NCI-H2227 (cell line): ENCODE measurements at regions not wholly inside any gene's neighbourhood (a gene's known extent, or its start where the extent isn't known, plus 50 kb on each side); places are given as distances from the start of the nearest gene placed in this dataset.
"Not testable (repeated sequence)": the region's sequence is repeated elsewhere in the genome, so short reads cannot be mapped to it uniquely, and the experiment has no call there.

Source experiments
- DNase-seq: peaks from one replicate; lab custom pipeline; 2025; ENCODE audit not compliant: unreplicated experiment; lab: John Stamatoyannopoulos, UW

GRCh38 chr10:53440601-53441000, 668.0 kb upstream of the MBL2 start:
- no peak for DNase-seq

GRCh38 chr10:53439075-53439474, 666.5 kb upstream of the MBL2 start:
- not testable (repeated sequence) for DNase-seq

DNA sequence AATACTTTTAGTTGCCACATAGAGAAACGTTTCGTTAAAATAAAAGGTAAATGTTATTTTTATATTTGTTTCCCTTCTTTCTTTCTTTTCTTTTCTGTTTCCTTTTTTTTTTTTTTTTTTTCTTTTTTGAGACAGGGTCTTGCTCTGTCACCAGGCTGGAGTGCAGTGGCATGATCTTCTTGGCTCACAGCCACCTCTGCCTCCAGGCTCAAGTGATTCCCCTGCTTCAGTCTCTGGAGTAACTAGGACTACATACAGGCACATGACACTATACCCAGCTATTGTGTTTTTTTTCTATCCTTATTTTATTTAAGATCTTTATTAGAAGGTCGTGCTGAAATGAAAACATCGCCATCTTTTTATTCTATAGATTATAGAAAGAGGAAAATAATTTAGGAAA, 661.8 kb upstream of the MBL2 start:
- no peak for DNase-seq

DNA sequence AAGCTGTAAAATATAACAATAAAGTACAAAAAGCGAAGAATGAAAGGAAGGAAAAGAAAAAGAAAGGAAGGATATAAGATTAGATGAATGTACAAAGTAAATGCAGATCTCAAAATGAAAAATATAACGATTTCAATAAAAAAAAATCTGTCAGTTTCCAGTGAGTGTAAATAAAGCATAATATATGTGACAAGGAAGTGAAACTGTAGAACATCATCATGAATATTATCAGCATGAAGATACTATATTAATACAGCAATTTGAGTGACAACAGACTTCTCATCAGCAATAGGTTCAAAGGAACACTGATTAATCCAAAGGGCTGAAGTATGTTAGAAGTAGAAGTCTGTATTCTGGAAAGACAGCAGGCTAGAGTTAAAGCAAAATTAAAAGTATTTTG, 659.5 kb upstream of the MBL2 start:
- DNase-seq: no peak

GRCh38 chr10:53430974-53431373, 658.4 kb upstream of the MBL2 start:
- no peak for DNase-seq

DNA sequence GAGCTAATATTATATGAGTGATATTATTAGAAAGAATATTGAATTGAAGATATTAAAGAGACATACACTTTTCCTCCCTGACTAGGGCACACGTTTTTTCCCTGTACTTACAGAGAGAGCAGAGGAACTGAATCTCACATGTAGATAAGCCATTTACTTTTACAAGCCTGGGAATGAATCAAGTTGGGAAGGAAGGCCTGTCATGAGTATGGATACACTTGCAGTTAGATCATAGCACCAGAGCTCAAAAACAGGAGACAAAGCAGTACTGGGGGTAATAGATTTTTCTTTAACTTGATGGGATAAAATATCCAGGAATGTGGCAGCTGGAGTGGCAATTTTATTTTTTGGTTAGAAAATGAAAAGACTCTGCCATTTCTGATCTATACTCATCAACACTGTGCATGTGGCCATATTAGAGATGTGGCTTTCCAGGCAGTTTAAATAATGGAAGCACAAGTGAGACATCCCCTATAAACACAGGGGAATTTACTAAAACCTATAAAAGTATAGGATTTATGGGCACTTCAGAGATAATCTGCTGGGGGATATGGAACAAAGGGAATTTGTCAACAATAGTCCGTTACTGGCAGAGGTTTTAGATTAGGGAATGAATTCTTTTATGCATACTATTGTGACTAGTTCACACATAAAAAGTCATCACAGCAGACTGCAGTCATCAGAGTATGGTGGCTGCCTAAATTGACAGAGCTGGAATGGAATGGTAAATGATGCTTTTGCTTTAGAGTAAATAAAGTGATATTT, 657.7 kb upstream of the MBL2 start:
- DNase-seq: no peak

GRCh38 chr10:53422223-53422888, 649.8 kb upstream of the MBL2 start:
- DNase-seq: no peak

DNA sequence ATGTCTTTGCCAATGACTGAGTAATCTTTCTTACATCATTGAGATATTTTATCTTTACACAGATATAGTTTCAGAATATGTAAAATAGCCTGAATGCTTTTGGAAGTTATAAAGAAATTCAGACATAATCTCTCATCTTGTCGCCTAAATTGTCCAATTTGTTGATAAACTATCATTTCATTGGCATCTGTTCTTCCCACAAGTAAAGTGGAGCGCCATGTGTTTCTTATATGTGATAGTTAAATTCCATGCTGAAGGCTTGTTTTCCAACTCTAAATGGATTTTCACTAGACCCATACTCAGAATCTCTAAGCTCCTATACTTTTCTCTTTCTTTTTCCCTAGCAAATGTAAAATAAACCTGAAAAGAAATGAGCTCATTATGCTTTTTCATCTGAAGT, 640.1 kb upstream of the MBL2 start:
- no peak for DNase-seq

DNA sequence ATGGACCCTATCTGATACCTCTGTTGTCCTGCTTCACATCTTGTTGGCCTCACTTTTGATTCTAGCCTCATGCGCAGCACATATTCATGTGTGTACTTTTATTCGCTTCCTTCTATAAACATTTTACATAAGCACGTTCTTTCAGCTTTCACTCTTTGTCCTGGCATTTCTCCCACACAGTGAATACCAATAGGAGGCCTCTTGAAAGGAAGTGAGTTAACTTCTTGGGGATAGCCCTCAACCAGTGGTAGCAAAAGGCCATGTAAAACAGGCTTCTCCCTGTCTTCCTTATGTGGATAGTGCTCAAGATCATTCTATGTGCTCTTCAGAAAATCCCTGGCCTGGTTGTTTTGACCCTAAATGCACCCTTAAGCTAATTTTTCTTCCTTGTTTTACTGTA, 633.9 kb upstream of the MBL2 start:
- no peak for DNase-seq

- DNase-seq: no peak
Measured at GRCh38 chr10:53403688-53404087, 631.1 kb upstream of the MBL2 start.

DNA sequence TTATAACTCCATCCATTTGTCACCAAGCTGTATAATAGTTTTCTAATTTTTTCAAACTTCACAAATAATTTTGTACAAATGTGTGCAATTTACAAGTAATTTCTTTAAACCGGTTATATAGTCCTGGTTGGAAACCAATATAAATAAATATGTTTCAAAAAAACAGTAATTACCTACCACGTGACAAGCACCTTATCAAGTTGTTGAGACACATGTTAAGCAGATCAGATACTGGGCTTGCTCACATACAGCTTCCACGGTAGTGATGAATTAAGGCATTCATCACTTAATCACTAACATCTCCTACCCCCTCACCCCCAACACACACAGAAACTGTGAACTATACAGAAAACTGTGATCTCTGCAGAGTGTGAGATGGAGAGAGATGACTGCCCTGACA, 630.0 kb upstream of the MBL2 start:
- DNase-seq: no peak

- DNase-seq: no peak
Measured at GRCh38 chr10:53401536-53401935, 629.0 kb upstream of the MBL2 start.

DNA sequence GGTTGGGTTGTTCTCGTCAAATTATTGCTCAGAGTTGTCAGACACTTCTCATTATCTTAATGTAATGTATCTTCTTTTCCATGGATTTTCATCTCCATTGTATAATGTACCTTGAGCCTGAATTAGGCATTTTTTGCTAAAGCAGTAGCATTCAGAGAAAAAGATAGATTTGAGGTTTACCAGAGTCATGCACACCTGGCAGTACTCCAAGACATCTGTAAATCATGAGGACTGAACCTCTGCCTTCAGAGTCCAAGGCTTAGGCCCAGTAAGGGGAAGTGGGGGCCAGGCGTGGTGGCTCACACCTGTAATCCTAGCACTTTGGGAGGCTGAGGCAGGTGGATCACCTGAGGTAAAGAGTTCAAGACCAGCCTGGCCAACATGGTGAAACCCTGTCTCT, 624.3 kb upstream of the MBL2 start:
- DNase-seq: no peak

DNA sequence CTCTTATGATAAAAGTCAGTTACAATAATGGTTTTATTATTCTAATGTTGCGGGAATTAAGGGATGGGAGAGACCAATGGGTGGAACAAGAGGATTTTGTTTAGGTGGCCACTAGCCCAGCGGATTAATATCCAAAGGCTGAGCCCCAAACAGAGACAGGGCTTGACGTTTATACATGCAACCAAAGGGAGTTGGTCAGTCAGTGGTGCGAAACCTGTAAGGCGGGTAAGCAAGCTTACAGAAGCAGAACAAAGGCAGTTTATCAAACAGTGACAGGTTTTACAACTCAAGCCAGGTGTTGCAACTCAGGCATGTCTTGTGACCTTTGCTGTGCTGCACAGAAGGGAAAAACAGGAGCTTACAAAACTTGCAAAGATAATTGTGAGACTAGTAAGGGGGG, 622.9 kb upstream of the MBL2 start:
- DNase-seq: no peak

DNA sequence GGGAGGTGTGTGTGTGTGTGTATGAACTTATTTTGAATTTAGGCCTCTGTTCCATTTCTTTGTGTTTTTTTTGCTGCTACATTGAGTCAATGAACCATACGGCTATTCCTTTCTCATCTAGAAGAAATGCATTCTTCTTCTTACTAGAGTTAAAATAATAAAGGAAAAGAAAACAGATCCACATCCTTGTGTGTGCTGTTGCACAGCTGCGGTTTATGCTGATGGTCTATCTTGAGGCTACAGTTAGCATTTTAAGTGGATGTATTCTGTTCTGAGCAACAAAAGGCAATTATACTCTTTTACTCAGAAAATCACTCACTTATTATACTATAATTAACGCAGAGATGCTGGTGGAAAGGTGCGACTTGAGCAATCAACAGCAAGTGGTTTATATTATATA, 615.0 kb upstream of the MBL2 start:
- no peak for DNase-seq

- DNase-seq: no peak
Measured at GRCh38 chr10:53382543-53382942, 610.0 kb upstream of the MBL2 start.

- no peak for DNase-seq
Measured at GRCh38 chr10:53379956-53380355, 607.4 kb upstream of the MBL2 start.

DNA sequence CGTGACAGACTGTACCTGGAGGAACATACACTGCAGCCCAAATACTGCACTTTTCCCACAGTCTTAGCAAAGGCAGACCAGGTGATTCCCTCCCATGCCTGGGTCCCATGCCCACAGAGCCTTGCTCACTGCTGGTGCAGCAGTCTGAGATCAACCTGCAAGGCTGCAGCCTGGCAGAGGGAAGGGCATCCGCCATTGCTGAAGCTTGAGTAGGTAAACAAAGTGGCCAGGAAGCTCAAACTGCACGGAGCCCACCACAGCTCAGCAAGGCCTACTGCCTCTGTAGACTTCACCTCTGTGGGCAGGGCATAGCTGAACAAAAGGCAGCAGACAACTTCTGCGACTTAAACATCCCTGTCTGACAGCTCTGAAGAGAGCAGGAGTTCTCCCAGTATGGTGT, 597.8 kb upstream of the MBL2 start:
- DNase-seq: no peak

GRCh38 chr10:53361936-53362335, 589.4 kb upstream of the MBL2 start:
- no peak for DNase-seq

GRCh38 chr10:53361281-53361680, 588.7 kb upstream of the MBL2 start:
- no peak for DNase-seq

DNA sequence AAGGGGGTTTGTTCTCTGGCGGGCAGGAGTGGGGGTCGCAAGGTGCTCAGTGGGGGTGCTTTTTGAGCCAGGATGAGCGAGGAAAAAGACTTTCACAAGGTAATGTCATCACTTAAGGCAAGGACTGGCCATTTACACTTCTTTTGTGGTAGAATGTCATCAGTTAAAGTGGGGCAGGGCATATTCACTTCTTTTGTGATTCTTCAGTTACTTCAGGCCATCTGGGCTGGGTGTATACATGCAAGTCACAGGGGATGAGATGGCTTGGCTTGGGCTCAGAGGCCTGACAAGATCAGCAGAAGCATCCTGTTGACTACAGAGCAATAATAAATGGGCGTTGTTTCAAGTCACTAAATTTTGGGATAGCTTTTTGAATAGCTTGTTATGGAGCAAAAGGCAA, 586.4 kb upstream of the MBL2 start:
- not testable (repeated sequence) for DNase-seq

GRCh38 chr10:53358536-53358935, 586.0 kb upstream of the MBL2 start:
- DNase-seq: no peak

DNA sequence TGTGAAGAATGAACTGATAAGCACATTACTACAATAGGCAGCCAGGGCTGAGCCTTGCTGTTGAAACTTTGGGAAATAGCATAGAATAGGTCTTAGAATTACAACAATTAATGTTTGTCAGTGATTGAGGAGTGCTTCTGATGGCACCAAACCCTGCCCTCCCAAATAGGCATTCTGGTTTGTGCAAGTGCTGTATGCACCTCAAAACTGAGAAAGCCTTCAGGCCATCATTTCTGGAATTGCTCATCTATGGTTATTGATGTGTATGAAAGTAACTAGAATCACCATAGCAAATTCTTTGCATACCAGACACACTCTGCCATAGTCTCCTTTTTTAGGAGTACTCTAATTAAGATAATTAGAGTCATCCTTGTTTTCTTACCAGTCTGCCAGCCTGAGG, 585.0 kb upstream of the MBL2 start:
- DNase-seq: no peak
